ENCODE measurements at regions not wholly inside any gene's neighbourhood (a gene's known extent, or its start where the extent isn't known, plus 50 kb on each side); places are given as distances from the start of the nearest gene placed in this dataset.
"Not testable (repeated sequence)": the region's sequence is repeated elsewhere in the genome, so short reads cannot be mapped to it uniquely, and the experiment has no call there.

- no peaks in the 10 kb centered on the region for H3K27me3 ChIP-seq (ENCODE audit: control insufficient read depth, insufficient read depth, low read length)
- no peaks in the 10 kb centered on the region for H3K4me1 ChIP-seq (ENCODE audit: control insufficient read depth, insufficient read depth, low read length)
- no peaks in the 10 kb centered on the region for H3K36me3 ChIP-seq (ENCODE audit: control insufficient read depth, insufficient read depth, low read length)
- no peak overlapping the region for H3K9ac ChIP-seq (ENCODE audit: low read depth, low read length)
- no peak overlapping the region for H3K4me3 ChIP-seq (ENCODE audit: low read depth, low read length)
- H3K9me3 ChIP-seq (ENCODE audit: control insufficient read depth, insufficient read depth, low read length), result no peaks in the 10 kb centered on the region
Measured at GRCh38 chr9:81002242-81002641, 687.1 kb downstream of the TLE1 start.

GRCh38 chr9:80995759-80996158, 693.6 kb downstream of the TLE1 start:
- Histone ChIP-seq H3K27me3 (ENCODE audit: control insufficient read depth, insufficient read depth, low read length) (no peaks in the 10 kb centered on the region), H3K36me3 (ENCODE audit: control insufficient read depth, insufficient read depth, low read length) (no peaks in the 10 kb centered on the region), H3K9ac (ENCODE audit: low read depth, low read length) (no peak overlapping the region), H3K4me3 (ENCODE audit: low read depth, low read length) (no peak overlapping the region), H3K9me3 (ENCODE audit: control insufficient read depth, insufficient read depth, low read length) (no peaks in the 10 kb centered on the region), H3K4me1 (ENCODE audit: control insufficient read depth, insufficient read depth, low read length) (no peaks in the 10 kb centered on the region)

- Histone ChIP-seq H3K9ac (ENCODE audit: low read depth, low read length) (no peak overlapping the region), H3K9me3 (ENCODE audit: control insufficient read depth, insufficient read depth, low read length) (no peaks in the 10 kb centered on the region), H3K4me1 (ENCODE audit: control insufficient read depth, insufficient read depth, low read length) (no peaks in the 10 kb centered on the region), H3K36me3 (ENCODE audit: control insufficient read depth, insufficient read depth, low read length) (no peaks in the 10 kb centered on the region), H3K27me3 (ENCODE audit: control insufficient read depth, insufficient read depth, low read length) (no peaks in the 10 kb centered on the region), H3K4me3 (ENCODE audit: low read depth, low read length) (no peak overlapping the region)
Measured at GRCh38 chr9:80994892-80995291, 694.5 kb downstream of the TLE1 start.

GRCh38 chr9:80985595-80985994, 703.8 kb downstream of the TLE1 start:
- not testable (repeated sequence) for H3K4me1 ChIP-seq (ENCODE audit: control insufficient read depth, insufficient read depth, low read length); H3K27me3 ChIP-seq (ENCODE audit: control insufficient read depth, insufficient read depth, low read length); H3K9ac ChIP-seq (ENCODE audit: low read depth, low read length); H3K36me3 ChIP-seq (ENCODE audit: control insufficient read depth, insufficient read depth, low read length); H3K9me3 ChIP-seq (ENCODE audit: control insufficient read depth, insufficient read depth, low read length); H3K4me3 ChIP-seq (ENCODE audit: low read depth, low read length)

- H3K9ac ChIP-seq (ENCODE audit: low read depth, low read length), result no peak overlapping the region
- H3K36me3 ChIP-seq (ENCODE audit: control insufficient read depth, insufficient read depth, low read length), result no peaks in the 10 kb centered on the region
- no peak overlapping the region for H3K4me3 ChIP-seq (ENCODE audit: low read depth, low read length)
- no peaks in the 10 kb centered on the region for H3K27me3 ChIP-seq (ENCODE audit: control insufficient read depth, insufficient read depth, low read length)
- no peaks in the 10 kb centered on the region for H3K4me1 ChIP-seq (ENCODE audit: control insufficient read depth, insufficient read depth, low read length)
- H3K9me3 ChIP-seq (ENCODE audit: control insufficient read depth, insufficient read depth, low read length), result peaks cover 2% of the 10 kb centered on the region
Measured at GRCh38 chr9:80976403-80976802, 712.9 kb downstream of the TLE1 start.

GRCh38 chr9:80970377-80970776, 719.0 kb downstream of the TLE1 start:
- not testable (repeated sequence) for H3K36me3 ChIP-seq (ENCODE audit: control insufficient read depth, insufficient read depth, low read length); H3K4me1 ChIP-seq (ENCODE audit: control insufficient read depth, insufficient read depth, low read length); H3K9me3 ChIP-seq (ENCODE audit: control insufficient read depth, insufficient read depth, low read length); H3K4me3 ChIP-seq (ENCODE audit: low read depth, low read length); H3K27me3 ChIP-seq (ENCODE audit: control insufficient read depth, insufficient read depth, low read length); H3K9ac ChIP-seq (ENCODE audit: low read depth, low read length)

- Histone ChIP-seq H3K4me1 (ENCODE audit: control insufficient read depth, insufficient read depth, low read length) (no peaks in the 10 kb centered on the region), H3K4me3 (ENCODE audit: low read depth, low read length) (no peak overlapping the region), H3K27me3 (ENCODE audit: control insufficient read depth, insufficient read depth, low read length) (no peaks in the 10 kb centered on the region), H3K9ac (ENCODE audit: low read depth, low read length) (no peak overlapping the region), H3K36me3 (ENCODE audit: control insufficient read depth, insufficient read depth, low read length) (no peaks in the 10 kb centered on the region), H3K9me3 (ENCODE audit: control insufficient read depth, insufficient read depth, low read length) (no peaks in the 10 kb centered on the region)
Measured at GRCh38 chr9:80968611-80969010, 720.7 kb downstream of the TLE1 start.

GRCh38 chr9:80964914-80965313, 724.4 kb downstream of the TLE1 start:
- Histone ChIP-seq H3K9ac (ENCODE audit: low read depth, low read length) (no peak overlapping the region), H3K27me3 (ENCODE audit: control insufficient read depth, insufficient read depth, low read length) (no peaks in the 10 kb centered on the region), H3K4me1 (ENCODE audit: control insufficient read depth, insufficient read depth, low read length) (no peaks in the 10 kb centered on the region), H3K9me3 (ENCODE audit: control insufficient read depth, insufficient read depth, low read length) (no peaks in the 10 kb centered on the region), H3K4me3 (ENCODE audit: low read depth, low read length) (no peak overlapping the region), H3K36me3 (ENCODE audit: control insufficient read depth, insufficient read depth, low read length) (no peaks in the 10 kb centered on the region)

- Histone ChIP-seq H3K27me3 (ENCODE audit: control insufficient read depth, insufficient read depth, low read length) (no peaks in the 10 kb centered on the region), H3K9me3 (ENCODE audit: control insufficient read depth, insufficient read depth, low read length) (no peaks in the 10 kb centered on the region), H3K36me3 (ENCODE audit: control insufficient read depth, insufficient read depth, low read length) (no peaks in the 10 kb centered on the region), H3K4me1 (ENCODE audit: control insufficient read depth, insufficient read depth, low read length) (no peaks in the 10 kb centered on the region), H3K9ac (ENCODE audit: low read depth, low read length) (no peak overlapping the region), H3K4me3 (ENCODE audit: low read depth, low read length) (no peak overlapping the region)
Measured at GRCh38 chr9:80964374-80964773, 725.0 kb downstream of the TLE1 start.

- no peak overlapping the region for H3K4me3 ChIP-seq (ENCODE audit: low read depth, low read length)
- H3K36me3 ChIP-seq (ENCODE audit: control insufficient read depth, insufficient read depth, low read length), result no peaks in the 10 kb centered on the region
- no peaks in the 10 kb centered on the region for H3K4me1 ChIP-seq (ENCODE audit: control insufficient read depth, insufficient read depth, low read length)
- no peaks in the 10 kb centered on the region for H3K9me3 ChIP-seq (ENCODE audit: control insufficient read depth, insufficient read depth, low read length)
- no peaks in the 10 kb centered on the region for H3K27me3 ChIP-seq (ENCODE audit: control insufficient read depth, insufficient read depth, low read length)
- H3K9ac ChIP-seq (ENCODE audit: low read depth, low read length), result no peak overlapping the region
Measured at GRCh38 chr9:80957801-80958200, 731.5 kb downstream of the TLE1 start.

- H3K4me3 ChIP-seq (ENCODE audit: low read depth, low read length), result no peak overlapping the region
- no peaks in the 10 kb centered on the region for H3K36me3 ChIP-seq (ENCODE audit: control insufficient read depth, insufficient read depth, low read length)
- H3K9ac ChIP-seq (ENCODE audit: low read depth, low read length), result no peak overlapping the region
- H3K27me3 ChIP-seq (ENCODE audit: control insufficient read depth, insufficient read depth, low read length), result no peaks in the 10 kb centered on the region
- no peaks in the 10 kb centered on the region for H3K4me1 ChIP-seq (ENCODE audit: control insufficient read depth, insufficient read depth, low read length)
- H3K9me3 ChIP-seq (ENCODE audit: control insufficient read depth, insufficient read depth, low read length), result no peaks in the 10 kb centered on the region
Measured at GRCh38 chr9:80954521-80954920, 734.8 kb downstream of the TLE1 start.

GRCh38 chr9:80952363-80952922, 736.9 kb downstream of the TLE1 start:
- Histone ChIP-seq H3K4me1 (ENCODE audit: control insufficient read depth, insufficient read depth, low read length) (no peaks in the 10 kb centered on the region), H3K9me3 (ENCODE audit: control insufficient read depth, insufficient read depth, low read length) (no peaks in the 10 kb centered on the region), H3K36me3 (ENCODE audit: control insufficient read depth, insufficient read depth, low read length) (no peaks in the 10 kb centered on the region), H3K9ac (ENCODE audit: low read depth, low read length) (no peak overlapping the region), H3K27me3 (ENCODE audit: control insufficient read depth, insufficient read depth, low read length) (no peaks in the 10 kb centered on the region), H3K4me3 (ENCODE audit: low read depth, low read length) (no peak overlapping the region)

- H3K9ac ChIP-seq (ENCODE audit: low read depth, low read length), result no peak overlapping the region
- H3K4me1 ChIP-seq (ENCODE audit: control insufficient read depth, insufficient read depth, low read length), result no peaks in the 10 kb centered on the region
- no peaks in the 10 kb centered on the region for H3K36me3 ChIP-seq (ENCODE audit: control insufficient read depth, insufficient read depth, low read length)
- H3K27me3 ChIP-seq (ENCODE audit: control insufficient read depth, insufficient read depth, low read length), result no peaks in the 10 kb centered on the region
- no peaks in the 10 kb centered on the region for H3K9me3 ChIP-seq (ENCODE audit: control insufficient read depth, insufficient read depth, low read length)
- H3K4me3 ChIP-seq (ENCODE audit: low read depth, low read length), result no peak overlapping the region
Measured at GRCh38 chr9:80951675-80952074, 737.7 kb downstream of the TLE1 start.

Measured in iPS-15b (cell line).